Esophagus squamous epithelium (tissue), 4 donors: ENCODE measurements at regions not wholly inside any gene's neighbourhood (a gene's known extent, or its start where the extent isn't known, plus 50 kb on each side); places are given as distances from the start of the nearest gene placed in this dataset.

ENCODE experiments used
- CTCF ChIP-seq, 6 experiments: fragments of 450-650 bp in 4 of 6; fragments of 200-600 bp in 2 of 6; sonication (generic) in 2 of 6; IDR thresholded peaks; one replicate each; pipeline ENCODE4 v1.5.1; 2016 to 2019; ENCODE audit warnings: antibody characterized with exemption in 6 of 6, mild to moderate bottlenecking in 4 of 6, moderate library complexity in 4 of 6
- POLR2A ChIP-seq, 4 donors: fragments of 450-650 bp; IDR thresholded peaks; one replicate each; pipeline ENCODE4 v1.6.1; 2017; ENCODE audit warnings: antibody characterized with exemption in 4 of 4, mild to moderate bottlenecking in 4 of 4, moderate library complexity in 3 of 4

- TF ChIP-seq CTCF (IDR thresholded peaks at IDR 0.05) (no peak), POLR2A (IDR thresholded peaks at IDR 0.05) (no peak)
These were observed 101.9 kb upstream of the MOCS1 start for GRCh38 chr6:40036186-40036585.
